ENCODE measurements at regions not wholly inside any gene's neighbourhood (a gene's known extent, or its start where the extent isn't known, plus 50 kb on each side); places are given as distances from the start of the nearest gene placed in this dataset.

GRCh38 chr17:6231886-6232731 lies 161.9 kb downstream of the WSCD1 start:
- peak overlapping the region; percentile 46 for H3K9ac ChIP-seq (replicated peaks; ENCODE audit: extremely low read depth, insufficient read depth, low read length)
- ChIA-PET CTCF (interaction anchor here (0.8 kb wide), 1 partner anchor 160 kb away, joined by 3 read pairs; no protein-coding TSS in a partner anchor), POLR2A (no interaction called here)
- no peak for TF ChIP-seq MYC (IDR thresholded peaks at IDR 0.05; ENCODE audit: low read depth, low read length)
- TF ChIP-seq FOS (IDR thresholded peaks at IDR 0.05; ENCODE audit: borderline replicate concordance, insufficient read depth, low read length) = peak; percentile 85
- dilution Hi-C loops (cut with MboI; ENCODE audit: extremely low pct_ligation_motif_present, low sequenced_read_pairs) = no loop called here
- H3K79me2 ChIP-seq (ENCODE audit: control insufficient read depth, insufficient read depth, low read length) = no peaks in the 10 kb centered on the region
- peak overlapping the region; percentile 72 for H3K27ac ChIP-seq (ENCODE audit: insufficient read depth, low read depth, low read length)
- no peaks in the 10 kb centered on the region for H4K20me1 ChIP-seq (replicated peaks; ENCODE audit: control insufficient read depth, extremely low read depth, insufficient read depth, low read length)
- DNase-seq (ENCODE audit: low read depth, low spot score) (peak; percentile 53), FAIRE-seq (peak; percentile 48)
- H3K36me3 ChIP-seq (ENCODE audit: control insufficient read depth in 2 of 2, extremely low read depth in 1 of 2, insufficient read depth in 2 of 2, low read length in 2 of 2) = no peaks in the 10 kb centered on the region
- peaks cover 15% of the 10 kb centered on the region for H3K4me1 ChIP-seq (ENCODE audit: control insufficient read depth, extremely low read depth, insufficient read depth, low read length)
- H3K9me3 ChIP-seq (replicated peaks; ENCODE audit: control insufficient read depth, insufficient read depth, low read length) = no peaks in the 10 kb centered on the region
- no TSS peak for BruUV-seq (replicated peaks)
- peak overlapping the region; percentile 91 for H2AFZ ChIP-seq (ENCODE audit: low read depth, low read length)
- no peaks in the 10 kb centered on the region for H3K9me1 ChIP-seq (replicated peaks; ENCODE audit: control insufficient read depth, extremely low read depth, insufficient read depth, low read length)
- peak overlapping the region; percentile 59 for H3K4me2 ChIP-seq (ENCODE audit: insufficient read depth, low read length)
- H3K27me3 ChIP-seq (ENCODE audit: control insufficient read depth in 2 of 2, insufficient read depth in 2 of 2, low read length in 2 of 2) = no peaks in the 10 kb centered on the region
- intact Hi-C loops (cut with micrococcal nuclease) = loop anchor here (2.0 to 5.0 kb wide), 2 partner anchors 41 to 55 kb away; no protein-coding TSS in a partner anchor
- H3K4me3 ChIP-seq (replicated peaks in 1 of 3; ENCODE audit: insufficient read depth in 1 of 3, low read depth in 1 of 3, low read length in 3 of 3) = no peak overlapping the region

GRCh38 chr17:6231465-6231864 lies 161.3 kb downstream of the WSCD1 start:
- no peaks in the 10 kb centered on the region for H3K9me1 ChIP-seq (replicated peaks; ENCODE audit: control insufficient read depth, extremely low read depth, insufficient read depth, low read length)
- FAIRE-seq (no peak), DNase-seq (ENCODE audit: low read depth, low spot score) (no peak)
- BruUV-seq (replicated peaks) = no TSS peak
- POLR2A ChIA-PET = no interaction called here
- H3K36me3 ChIP-seq (ENCODE audit: control insufficient read depth in 2 of 2, extremely low read depth in 1 of 2, insufficient read depth in 2 of 2, low read length in 2 of 2) = no peaks in the 10 kb centered on the region
- peak overlapping the region; percentile 72 for H3K27ac ChIP-seq (ENCODE audit: insufficient read depth, low read depth, low read length)
- dilution Hi-C loops (cut with MboI; ENCODE audit: extremely low pct_ligation_motif_present, low sequenced_read_pairs) = no loop called here
- peak overlapping the region; percentile 46 for H3K9ac ChIP-seq (replicated peaks; ENCODE audit: extremely low read depth, insufficient read depth, low read length)
- no peak for TF ChIP-seq JUN (IDR thresholded peaks at IDR 0.05; ENCODE audit: borderline replicate concordance, insufficient read depth, insufficient read length, low read depth)
- TF ChIP-seq MAX (IDR thresholded peaks at IDR 0.05; ENCODE audit: insufficient read depth, insufficient read length) = no peak
- no peak for TF ChIP-seq CTCF (IDR thresholded peaks at IDR 0.05; ENCODE audit: extremely low read depth in 1 of 2, insufficient read depth in 1 of 2, low read depth in 1 of 2, low read length in 2 of 2)
- no peak for TF ChIP-seq GATA2 (IDR thresholded peaks at IDR 0.05; ENCODE audit: insufficient read depth, insufficient read length, low read depth, low read length)
- no peak for TF ChIP-seq EZH2 (IDR thresholded peaks at IDR 0.05; ENCODE audit: borderline replicate concordance, low read depth, low read length, severe bottlenecking)
- no peak for TF ChIP-seq POLR2AphosphoS5 (IDR thresholded peaks at IDR 0.05; ENCODE audit: insufficient read depth, low read depth, low read length)
- no peak for TF ChIP-seq FOS (IDR thresholded peaks at IDR 0.05; ENCODE audit: borderline replicate concordance, insufficient read depth, low read length)
- no peak for TF ChIP-seq POLR2A (IDR thresholded peaks at IDR 0.05; ENCODE audit: low read depth, low read length)
- TF ChIP-seq MYC (IDR thresholded peaks at IDR 0.05; ENCODE audit: low read depth, low read length) = no peak
- intact Hi-C loops (cut with micrococcal nuclease) = loop anchor here (5.0 kb wide), 1 partner anchor 54 kb away; no protein-coding TSS in a partner anchor
- CTCF ChIA-PET = no interaction called here
- no peaks in the 10 kb centered on the region for H3K27me3 ChIP-seq (ENCODE audit: control insufficient read depth in 2 of 2, insufficient read depth in 2 of 2, low read length in 2 of 2)
- H3K9me3 ChIP-seq (replicated peaks; ENCODE audit: control insufficient read depth, insufficient read depth, low read length) = no peaks in the 10 kb centered on the region
- no peaks in the 10 kb centered on the region for H3K79me2 ChIP-seq (ENCODE audit: control insufficient read depth, insufficient read depth, low read length)
- H3K4me1 ChIP-seq (ENCODE audit: control insufficient read depth, extremely low read depth, insufficient read depth, low read length) = peaks cover 15% of the 10 kb centered on the region
- H3K4me3 ChIP-seq (replicated peaks in 1 of 3; ENCODE audit: insufficient read depth in 1 of 3, low read depth in 1 of 3, low read length in 3 of 3) = no peak overlapping the region
- H2AFZ ChIP-seq (ENCODE audit: low read depth, low read length) = peak overlapping the region; percentile 91
- peak overlapping the region; percentile 59 for H3K4me2 ChIP-seq (ENCODE audit: insufficient read depth, low read length)
- H4K20me1 ChIP-seq (replicated peaks; ENCODE audit: control insufficient read depth, extremely low read depth, insufficient read depth, low read length) = no peaks in the 10 kb centered on the region
